Neural progenitor cell (in vitro differentiated cells): ENCODE measurements at regions not wholly inside any gene's neighbourhood (a gene's known extent, or its start where the extent isn't known, plus 50 kb on each side); places are given as distances from the start of the nearest gene placed in this dataset.

Source experiments
- EZH2 ChIP-seq: fragments of 200-600 bp; sonication (generic); IDR thresholded peaks from 2 replicates; pipeline ENCODE4 v1.6.1; 2017; ENCODE audit warnings: antibody characterized with exemption, mild to moderate bottlenecking, moderate library complexity
- EZH2phosphoT487 ChIP-seq: fragments of 200-600 bp; sonication (generic); IDR thresholded peaks from 2 replicates; pipeline ENCODE4 v1.6.1; 2017; ENCODE audit warnings: antibody characterized with exemption

DNA sequence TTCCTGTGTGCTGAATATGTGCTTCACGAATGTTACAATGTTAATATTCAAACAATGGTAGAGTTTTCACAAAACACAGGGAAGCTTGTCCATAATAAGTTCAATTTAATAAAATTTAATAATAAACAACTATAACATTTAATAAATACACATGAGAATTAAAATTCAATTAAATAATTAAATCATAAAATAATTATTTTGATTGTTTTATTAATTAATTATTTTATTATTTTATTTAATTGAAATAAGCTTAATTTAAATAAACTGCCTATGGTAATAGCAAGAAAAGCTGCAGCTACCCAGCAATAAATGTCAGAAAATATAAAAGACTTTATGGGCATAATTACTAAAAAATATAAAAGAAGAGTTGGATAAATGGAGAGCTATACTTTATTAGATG is 149.0 kb upstream of the NFIB start:
- TF ChIP-seq EZH2, result no peak
- TF ChIP-seq EZH2phosphoT487, result no peak
